GM11168 (cell line): ENCODE measurements at regions not wholly inside any gene's neighbourhood (a gene's known extent, or its start where the extent isn't known, plus 50 kb on each side); places are given as distances from the start of the nearest gene placed in this dataset.
"Not testable (repeated sequence)": the region's sequence is repeated elsewhere in the genome, so short reads cannot be mapped to it uniquely, and the experiment has no call there.

Experiments
- in situ Hi-C: fragments of 300-500 bp; cut with MboI; formaldehyde crosslinking; loops from one replicate; pipeline ENCODE4 v1.12.0; 2022; ENCODE audit warnings: low sequenced_read_pairs; ENCODE audit not compliant: unreplicated experiment

- in situ Hi-C loops, result no loop called here
Measured at GRCh38 chr6:159529934-159530333, 163.1 kb downstream of the SOD2 start.

GRCh38 chr6:159527351-159527750, 165.7 kb downstream of the SOD2 start:
- in situ Hi-C loops, result no loop called here

- in situ Hi-C loops, result no loop called here
Measured at GRCh38 chr6:159525445-159526025, 167.5 kb downstream of the SOD2 start.

DNA sequence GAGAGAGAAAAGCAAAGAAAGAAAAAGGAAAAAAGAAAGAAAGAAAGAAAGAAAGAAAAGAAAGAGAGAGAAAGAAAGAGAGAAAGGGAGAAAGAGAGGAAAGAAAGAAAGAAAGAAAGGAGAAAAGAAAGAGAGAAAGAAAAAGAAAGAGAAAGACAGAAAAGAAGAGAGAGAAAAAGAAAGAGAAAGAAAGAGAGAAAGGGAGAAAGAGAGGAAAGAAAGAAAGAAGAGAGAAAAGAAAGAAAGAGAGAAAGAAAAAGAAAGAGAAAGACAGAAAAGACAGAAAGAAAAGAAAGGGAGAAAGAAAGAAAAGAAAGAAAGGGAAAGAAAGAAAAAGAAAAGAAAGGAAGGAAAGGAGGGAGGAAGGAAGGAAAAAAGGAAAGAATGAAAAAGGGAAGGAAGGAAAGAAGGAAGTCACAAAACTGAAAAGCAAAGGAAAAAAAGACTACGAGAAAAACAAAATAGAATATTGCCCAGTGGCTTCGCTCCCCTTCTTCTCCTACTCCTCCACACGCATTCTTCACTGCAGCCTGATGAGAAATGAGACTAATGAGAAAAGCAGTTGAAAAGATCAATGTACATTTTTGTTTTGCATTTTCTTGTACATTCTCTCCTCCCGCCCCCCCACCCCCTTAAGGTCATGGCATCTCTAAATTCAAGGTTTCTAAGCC, 170.0 kb downstream of the SOD2 start:
- in situ Hi-C loops, result no loop called here

DNA sequence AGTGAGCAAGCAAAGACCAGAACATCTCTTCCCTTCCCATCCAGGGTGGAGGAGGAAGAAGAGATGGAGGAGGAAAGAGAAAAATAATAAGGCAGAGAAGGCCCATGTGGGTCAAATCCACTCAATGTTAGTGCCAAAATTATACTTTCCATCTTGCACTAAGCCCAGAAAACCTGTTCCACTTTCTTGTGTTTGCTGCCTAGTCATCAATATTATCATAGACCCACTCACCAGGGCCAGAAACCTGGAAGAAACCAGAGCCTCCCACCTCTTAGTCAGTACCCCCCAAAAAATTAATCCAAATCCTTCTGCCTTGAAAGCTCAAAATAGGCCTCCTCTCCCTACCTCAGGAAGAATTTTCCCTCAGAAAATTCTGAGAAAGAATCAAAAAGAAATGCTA, 171.1 kb downstream of the SOD2 start:
- in situ Hi-C loops, result no loop called here

- in situ Hi-C loops, result no loop called here
Measured at GRCh38 chr6:159520002-159520401, 173.0 kb downstream of the SOD2 start.

- in situ Hi-C loops, result not testable (repeated sequence)
Measured at GRCh38 chr6:159515811-159516210, 177.2 kb downstream of the SOD2 start.

DNA sequence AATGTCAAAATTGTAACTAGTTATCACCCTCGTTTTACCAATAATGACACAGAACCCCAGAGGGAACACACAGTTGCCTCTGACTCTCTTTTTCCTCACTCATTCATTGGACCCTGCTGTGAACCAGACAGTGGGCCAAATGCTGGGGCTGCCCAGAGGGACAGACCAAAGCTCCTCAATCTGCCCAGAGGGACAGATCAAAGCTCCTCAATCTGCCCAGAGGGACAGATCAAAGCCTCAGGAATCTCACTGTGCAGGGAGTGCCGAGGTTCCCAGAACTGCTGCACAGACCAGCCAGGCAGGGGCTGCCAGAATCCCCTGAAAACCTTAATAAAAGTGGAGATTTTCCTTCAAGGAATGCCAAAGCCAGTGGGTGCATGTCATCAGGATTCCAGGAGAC, 179.1 kb downstream of the SOD2 start:
- in situ Hi-C loops, result no loop called here

DNA sequence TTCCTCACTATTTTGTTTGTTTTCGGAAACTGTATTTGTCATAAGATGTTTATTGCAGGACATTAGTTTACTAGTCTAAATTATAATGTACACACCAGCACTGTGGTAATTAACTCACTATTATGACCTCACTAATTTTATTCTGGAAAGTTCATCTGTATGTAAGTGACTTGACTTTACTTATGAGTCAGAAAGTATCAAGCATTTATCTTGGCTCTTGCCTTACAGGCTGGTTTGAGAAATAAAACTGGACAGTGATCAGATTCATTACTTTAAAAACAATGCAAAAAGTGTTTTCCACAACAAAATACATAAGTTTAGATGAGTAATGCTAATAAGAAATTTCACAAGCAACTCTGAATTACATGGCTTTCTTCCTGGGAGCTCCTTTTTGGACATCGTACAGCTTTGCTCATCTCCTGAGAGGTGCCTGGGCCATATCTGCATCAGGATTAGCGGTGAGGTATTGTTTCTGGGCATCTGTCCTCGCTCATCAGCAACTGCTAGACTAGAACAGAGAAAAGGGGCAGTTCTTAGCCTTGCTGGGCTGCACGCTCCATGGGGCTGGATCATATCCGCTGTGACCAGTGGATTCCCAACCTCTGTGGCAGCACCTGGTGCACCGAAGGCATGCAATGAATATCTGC, 179.8 kb downstream of the SOD2 start:
- in situ Hi-C loops, result no loop called here

GRCh38 chr6:159512571-159512970, 180.5 kb downstream of the SOD2 start:
- in situ Hi-C loops, result no loop called here

DNA sequence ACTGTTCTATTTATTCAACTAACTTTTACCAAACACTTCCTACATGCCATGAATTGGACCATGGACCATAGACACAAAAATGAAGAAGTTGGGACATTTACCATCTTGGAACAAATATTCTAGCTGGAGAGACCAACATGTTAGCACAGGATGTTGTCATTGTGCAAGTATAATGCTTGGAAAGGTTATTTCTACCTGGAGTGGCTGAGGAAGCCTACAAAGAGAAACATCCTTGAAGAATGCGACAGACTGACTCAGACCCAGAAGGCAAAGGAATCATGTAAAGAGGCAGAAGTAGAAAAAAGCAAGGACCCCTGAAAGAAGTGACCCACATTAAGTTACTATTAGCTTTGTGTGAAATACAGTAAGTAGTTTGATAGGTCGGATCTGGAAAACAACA, 180.9 kb downstream of the SOD2 start:
- in situ Hi-C loops, result no loop called here

- in situ Hi-C loops, result no loop called here
Measured at GRCh38 chr6:159510141-159510540, 182.9 kb downstream of the SOD2 start.

DNA sequence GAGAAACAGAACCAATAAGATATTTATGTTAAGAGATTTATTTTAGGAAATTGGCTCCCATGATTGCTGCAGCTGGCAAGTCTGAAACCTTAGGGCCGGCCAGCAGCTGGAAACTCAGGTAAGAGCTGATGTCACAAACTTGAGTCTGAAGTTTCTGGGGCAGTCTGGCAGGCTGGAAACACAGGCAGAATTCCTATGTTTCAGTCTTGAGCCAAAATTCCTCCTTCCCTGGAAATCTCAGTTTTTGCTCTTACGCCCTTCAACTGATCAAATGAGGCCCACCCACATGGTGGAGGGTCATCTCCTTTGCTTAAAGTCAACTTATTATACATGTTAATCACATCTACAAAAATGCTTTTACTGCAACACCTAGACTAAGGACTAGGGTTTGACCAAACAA, 184.1 kb downstream of the SOD2 start:
- in situ Hi-C loops, result no loop called here

- in situ Hi-C loops, result no loop called here
Measured at GRCh38 chr6:159506048-159506447, 187.0 kb downstream of the SOD2 start.

DNA sequence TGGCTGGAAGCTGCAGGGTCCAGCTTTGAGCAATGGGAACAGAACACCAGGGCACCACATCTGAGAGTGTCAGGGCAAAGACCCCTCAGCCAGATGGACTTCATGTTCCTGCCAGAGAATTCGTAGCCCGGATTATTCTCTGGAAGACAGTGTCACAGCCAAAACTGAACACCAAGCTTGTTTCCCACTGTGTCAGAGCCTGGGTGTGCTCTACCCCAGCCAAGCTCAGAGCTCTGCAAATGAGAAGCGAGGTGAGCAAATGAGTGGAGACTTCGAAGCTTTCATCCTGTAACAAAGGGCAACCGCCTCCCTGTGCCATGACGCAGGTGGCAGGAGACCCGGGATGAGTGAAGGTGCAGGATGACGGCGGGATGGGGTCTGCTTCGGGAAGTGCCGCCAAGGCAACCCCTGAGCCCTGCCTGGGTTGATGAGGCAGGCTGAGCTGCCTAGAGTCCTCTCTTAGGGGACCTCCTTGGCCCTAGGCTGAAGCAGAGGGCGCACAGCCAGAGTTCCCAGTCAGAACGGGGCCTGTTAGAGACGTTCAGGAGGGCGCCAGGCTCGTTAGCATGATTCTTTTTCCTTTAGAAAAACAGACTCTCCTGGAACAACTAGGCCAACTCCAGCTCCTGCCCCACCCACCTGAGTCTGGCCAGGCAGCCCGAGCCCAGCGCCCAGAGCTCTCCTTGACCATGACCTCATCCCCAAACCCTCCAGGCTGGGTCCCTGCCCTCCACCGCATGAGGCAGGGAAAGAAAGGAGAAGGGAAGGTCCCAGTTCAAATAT, 187.7 kb downstream of the SOD2 start:
- in situ Hi-C loops, result no loop called here

DNA sequence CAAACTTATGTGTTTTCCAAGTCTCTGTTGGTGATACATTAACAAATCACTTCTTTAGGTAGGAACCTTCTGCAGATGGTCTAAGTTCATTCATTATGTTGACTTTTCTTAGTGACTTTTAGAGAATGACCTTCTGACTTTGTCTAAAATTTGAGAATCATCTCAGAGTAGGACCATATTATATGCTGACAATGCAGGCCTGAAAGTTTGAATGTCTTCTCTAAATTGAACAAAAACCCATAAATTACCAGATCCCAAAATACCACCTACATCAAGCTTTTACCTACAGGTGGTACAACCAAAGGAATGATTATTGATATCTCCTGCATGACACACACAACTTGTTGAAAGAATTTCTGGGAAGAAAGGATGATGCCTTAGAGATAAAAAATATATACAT, 191.5 kb downstream of the SOD2 start:
- in situ Hi-C loops, result no loop called here

GRCh38 chr6:159499034-159499433, 194.0 kb downstream of the SOD2 start:
- in situ Hi-C loops, result no loop called here

DNA sequence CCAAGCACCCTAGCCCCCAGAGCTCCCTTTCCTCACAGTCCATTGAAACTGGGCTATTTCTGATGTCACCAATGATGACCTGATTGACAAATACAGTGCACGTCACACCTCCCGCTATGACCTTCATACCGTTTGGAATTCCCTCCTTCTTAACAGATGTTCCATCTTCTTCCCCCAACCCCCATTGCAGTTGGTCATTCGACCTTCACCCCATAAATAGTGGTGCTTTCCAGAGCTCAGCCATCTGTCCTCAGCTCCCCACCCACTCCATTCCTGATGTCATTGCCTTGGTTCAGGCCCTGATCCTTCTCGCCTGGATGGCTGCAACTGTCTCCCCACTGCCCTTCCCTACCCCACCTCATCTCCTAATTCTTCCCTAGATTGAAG, 198.5 kb downstream of the SOD2 start:
- in situ Hi-C loops, result no loop called here

DNA sequence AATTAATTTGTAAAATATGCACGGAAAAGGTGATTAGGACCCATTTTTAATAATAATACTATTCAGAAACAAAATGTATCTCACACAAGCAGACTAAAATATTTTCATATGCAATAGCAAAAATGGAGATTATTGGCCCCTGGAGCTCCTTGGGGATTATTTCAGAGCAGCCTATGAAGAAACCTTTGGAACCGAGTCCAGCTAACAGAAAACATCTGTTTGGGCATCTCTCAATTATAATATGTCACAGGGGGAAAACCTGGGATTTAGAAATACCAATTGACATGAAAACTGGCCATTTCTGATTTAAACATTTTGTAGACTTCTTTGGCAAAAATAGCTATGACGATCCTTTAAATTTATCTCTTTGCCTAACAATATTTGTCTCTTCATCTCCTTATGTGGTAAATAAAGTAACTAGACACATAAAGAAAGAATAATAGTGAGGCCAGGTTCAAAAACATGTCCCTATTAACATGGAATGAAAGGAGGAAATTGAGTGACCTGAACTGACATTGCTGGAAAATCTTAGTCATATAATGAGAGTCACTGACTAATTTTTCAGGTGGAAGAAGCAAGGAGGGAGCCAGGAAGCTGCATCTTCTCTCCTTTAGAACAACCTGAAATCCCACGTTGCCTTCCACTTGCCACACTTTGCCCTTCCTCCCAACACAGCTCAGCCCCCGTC, 199.0 kb downstream of the SOD2 start:
- in situ Hi-C loops, result no loop called here

DNA sequence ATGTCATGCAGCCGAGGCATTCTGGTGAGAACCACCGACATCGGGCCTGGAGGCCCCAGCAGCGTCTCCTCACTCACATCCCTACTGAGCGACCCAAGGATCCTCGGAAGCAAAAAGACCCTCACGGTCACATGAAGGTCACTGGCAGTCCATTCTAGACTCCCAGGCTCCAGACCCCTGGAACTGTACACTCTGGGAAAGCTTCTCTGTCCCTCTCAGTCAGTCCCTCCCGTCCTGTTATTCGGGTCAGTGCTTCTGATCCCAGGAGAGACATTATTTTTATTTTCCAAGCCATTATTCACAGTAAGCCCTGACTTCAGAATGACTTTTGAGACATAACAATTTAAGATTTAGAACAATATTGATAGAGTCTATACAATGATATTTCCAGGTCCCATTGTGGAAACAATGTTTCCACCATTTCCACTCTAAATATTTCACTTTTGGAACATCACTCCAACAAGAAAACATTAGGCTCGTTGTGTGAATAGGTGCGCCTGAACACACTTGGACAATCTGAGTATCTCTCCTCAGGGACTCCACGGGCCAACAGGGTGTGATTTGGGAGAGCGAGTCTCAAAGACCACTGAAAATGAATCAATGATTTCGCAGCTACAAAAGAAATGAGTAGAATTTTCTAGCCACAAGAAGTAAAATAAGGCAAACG, 199.7 kb downstream of the SOD2 start:
- in situ Hi-C loops, result no loop called here
